ENCODE measurements at regions not wholly inside any gene's neighbourhood (a gene's known extent, or its start where the extent isn't known, plus 50 kb on each side); places are given as distances from the start of the nearest gene placed in this dataset.

DNA sequence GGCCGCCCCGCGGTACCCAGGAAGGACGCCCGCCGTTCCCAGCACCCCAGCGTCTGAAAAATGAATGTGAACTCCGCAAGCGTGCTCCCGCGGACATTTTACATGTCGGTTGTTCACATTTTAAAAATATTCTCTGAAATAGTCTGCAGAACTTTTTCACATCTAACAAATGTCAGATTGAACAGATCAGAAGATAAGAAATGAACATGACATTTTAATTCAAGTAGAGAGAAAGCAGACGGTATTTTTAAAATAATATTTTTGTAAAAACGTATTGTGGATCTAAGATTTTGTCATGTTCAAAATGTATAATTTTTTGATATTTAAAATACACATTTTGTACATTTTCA lies 101.8 kb upstream of the DIO3 start:
- TF ChIP-seq, protein P1, sequence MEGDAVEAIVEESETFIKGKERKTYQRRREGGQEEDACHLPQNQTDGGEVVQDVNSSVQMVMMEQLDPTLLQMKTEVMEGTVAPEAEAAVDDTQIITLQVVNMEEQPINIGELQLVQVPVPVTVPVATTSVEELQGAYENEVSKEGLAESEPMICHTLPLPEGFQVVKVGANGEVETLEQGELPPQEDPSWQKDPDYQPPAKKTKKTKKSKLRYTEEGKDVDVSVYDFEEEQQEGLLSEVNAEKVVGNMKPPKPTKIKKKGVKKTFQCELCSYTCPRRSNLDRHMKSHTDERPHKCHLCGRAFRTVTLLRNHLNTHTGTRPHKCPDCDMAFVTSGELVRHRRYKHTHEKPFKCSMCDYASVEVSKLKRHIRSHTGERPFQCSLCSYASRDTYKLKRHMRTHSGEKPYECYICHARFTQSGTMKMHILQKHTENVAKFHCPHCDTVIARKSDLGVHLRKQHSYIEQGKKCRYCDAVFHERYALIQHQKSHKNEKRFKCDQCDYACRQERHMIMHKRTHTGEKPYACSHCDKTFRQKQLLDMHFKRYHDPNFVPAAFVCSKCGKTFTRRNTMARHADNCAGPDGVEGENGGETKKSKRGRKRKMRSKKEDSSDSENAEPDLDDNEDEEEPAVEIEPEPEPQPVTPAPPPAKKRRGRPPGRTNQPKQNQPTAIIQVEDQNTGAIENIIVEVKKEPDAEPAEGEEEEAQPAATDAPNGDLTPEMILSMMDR (IDR thresholded peaks at IDR 0.05; ENCODE audit: insufficient read depth, low read length, poor library complexity, severe bottlenecking): no peak
- no peak for TF ChIP-seq EZH2phosphoT487 (conservative IDR thresholded peaks at IDR 0.05; ENCODE audit: low read length)
